Smooth muscle cell (in vitro differentiated cells): ENCODE measurements at regions not wholly inside any gene's neighbourhood (a gene's known extent, or its start where the extent isn't known, plus 50 kb on each side); places are given as distances from the start of the nearest gene placed in this dataset.
"Not testable (repeated sequence)": the region's sequence is repeated elsewhere in the genome, so short reads cannot be mapped to it uniquely, and the experiment has no call there.

ENCODE experiments used
- DNase-seq: peaks from one replicate; lab custom pipeline; 2025; ENCODE audit not compliant: unreplicated experiment; lab: John Stamatoyannopoulos, UW
- H2AFZ ChIP-seq: fragments of 200-600 bp; sonication (generic); 2 replicates; pipeline ENCODE4 v1.6.0; 2016; ENCODE audit warnings: antibody characterized with exemption, low read depth, mild to moderate bottlenecking
- H3F3A ChIP-seq: fragments of 200-600 bp; sonication (generic); 2 replicates; pipeline ENCODE4 v1.6.0; 2017; ENCODE audit warnings: antibody characterized with exemption, low read depth
- H3K27ac ChIP-seq: fragments of 200-600 bp; sonication (generic); 2 replicates; pipeline ENCODE4 v1.5.1; 2016; ENCODE audit warnings: low read depth, mild to moderate bottlenecking
- H3K27me3 ChIP-seq: fragments of 200-600 bp; sonication (generic); 2 replicates; pipeline ENCODE4 v1.6.1; 2016; ENCODE audit warnings: low read depth, mild to moderate bottlenecking
- H3K36me3 ChIP-seq: fragments of 200-600 bp; sonication (generic); 2 replicates; pipeline ENCODE4 v1.5.1; 2016; ENCODE audit warnings: low read depth
- H3K4me1 ChIP-seq: fragments of 200-600 bp; sonication (generic); 2 replicates; pipeline ENCODE4 v1.5.1; 2016; ENCODE audit warnings: low read depth
- H3K4me2 ChIP-seq: fragments of 200-600 bp; sonication (generic); 2 replicates; pipeline ENCODE4 v1.6.0; 2016; ENCODE audit warnings: mild to moderate bottlenecking
- H3K4me3 ChIP-seq: fragments of 200-600 bp; sonication (generic); 2 replicates; pipeline ENCODE4 v1.5.1; 2016; ENCODE audit warnings: mild to moderate bottlenecking
- H3K79me2 ChIP-seq: fragments of 200-600 bp; sonication (generic); 2 replicates; pipeline ENCODE4 v1.6.0; 2016; ENCODE audit warnings: low read depth, mild to moderate bottlenecking
- H3K9ac ChIP-seq: fragments of 200-600 bp; sonication (generic); 2 replicates; pipeline ENCODE4 v1.6.0; 2016; ENCODE audit warnings: low read depth
- H3K9me3 ChIP-seq: fragments of 200-600 bp; sonication (generic); replicated peaks from 2 replicates; pipeline ENCODE4 v1.5.1; 2016; ENCODE audit warnings: low read depth
- H4K20me1 ChIP-seq: fragments of 200-600 bp; sonication (generic); 2 replicates; pipeline ENCODE4 v1.6.0; 2016; ENCODE audit warnings: low read depth
- CTCF ChIP-seq: fragments of 200-600 bp; sonication (generic); IDR thresholded peaks from 2 replicates; pipeline ENCODE4 v1.5.1; 2017; ENCODE audit warnings: borderline replicate concordance, mild to moderate bottlenecking, antibody characterized with exemption; ENCODE audit not compliant: insufficient read depth, poor library complexity, severe bottlenecking
- WGBS: methylation state at CpG from one replicate; pipeline ENCODE4 v1.1.7; 2016; ENCODE audit warnings: low lambda C conversion rate; 5-methylcytosine and 5-hydroxymethylcytosine counted together

GRCh38 chr17:83191388-83192160, 112.2 kb downstream of the METRNL start:
- Histone ChIP-seq H3K4me1 (peaks cover 3% of the 10 kb centered on the region), H3F3A (no peaks in the 10 kb centered on the region), H3K27ac (no peak overlapping the region), H2AFZ (no peak overlapping the region), H3K79me2 (no peaks in the 10 kb centered on the region), H3K9me3 (no peaks in the 10 kb centered on the region), H3K36me3 (no peaks in the 10 kb centered on the region), H4K20me1 (no peaks in the 10 kb centered on the region), H3K9ac (no peak overlapping the region), H3K4me2 (no peak overlapping the region), H3K4me3 (no peak overlapping the region), H3K27me3 (no peaks in the 10 kb centered on the region)
- no peak for DNase-seq
- 97% methylated on average over 11 of the region's 11 CpGs for WGBS
- no peak for TF ChIP-seq CTCF

DNA sequence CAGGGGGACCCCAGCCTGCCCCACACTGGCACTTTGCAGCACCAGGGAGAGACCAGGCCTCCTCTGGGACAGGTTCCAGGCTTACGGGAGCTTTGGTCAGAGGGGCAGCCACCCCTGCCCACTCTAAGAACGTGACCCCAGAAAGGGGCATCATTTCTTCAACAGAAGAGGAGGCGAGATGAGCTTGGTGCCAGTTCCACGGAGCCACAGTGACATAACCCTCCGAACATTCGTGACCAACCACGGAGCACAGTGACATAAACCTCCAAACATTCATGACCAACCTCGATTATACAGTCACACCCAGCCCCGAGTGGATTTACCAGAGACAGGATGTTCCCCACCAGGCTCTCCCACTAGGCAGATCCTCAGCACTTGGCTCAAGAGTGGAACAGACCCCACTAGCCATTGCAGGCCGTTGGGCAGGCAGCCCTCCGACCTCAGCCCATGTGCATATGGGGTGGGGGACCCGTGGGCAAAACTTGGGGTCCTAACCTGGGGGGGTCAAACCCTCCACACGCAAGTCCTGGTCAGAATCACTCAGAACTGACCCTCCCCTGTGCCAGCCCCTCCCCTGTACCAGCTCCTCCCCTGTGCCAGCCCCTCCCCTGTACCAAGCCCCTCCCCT, 112.9 kb downstream of the METRNL start:
- no peak overlapping the region for H3K4me2 ChIP-seq
- no peaks in the 10 kb centered on the region for H3K9me3 ChIP-seq
- TF ChIP-seq CTCF: no peak
- no peaks in the 10 kb centered on the region for H3K27me3 ChIP-seq
- no peaks in the 10 kb centered on the region for H3F3A ChIP-seq
- no peak for DNase-seq
- H3K79me2 ChIP-seq: no peaks in the 10 kb centered on the region
- H3K4me1 ChIP-seq: peaks cover 3% of the 10 kb centered on the region
- no peaks in the 10 kb centered on the region for H3K36me3 ChIP-seq
- no peak overlapping the region for H3K27ac ChIP-seq
- H3K9ac ChIP-seq: no peak overlapping the region
- no peak overlapping the region for H2AFZ ChIP-seq
- H3K4me3 ChIP-seq: no peak overlapping the region
- H4K20me1 ChIP-seq: no peaks in the 10 kb centered on the region
- 69% methylated on average over 11 of the region's 13 CpGs for WGBS

- H4K20me1 ChIP-seq, H3K27me3 ChIP-seq, H3F3A ChIP-seq, H2AFZ ChIP-seq, H3K27ac ChIP-seq, H3K79me2 ChIP-seq, H3K4me1 ChIP-seq, H3K4me3 ChIP-seq, H3K4me2 ChIP-seq, H3K9ac ChIP-seq, H3K9me3 ChIP-seq, DNase-seq, H3K36me3 ChIP-seq: not testable (repeated sequence)
- WGBS: no CpG with 5 or more reads among the region's 2 CpGs
These were observed 113.5 kb downstream of the METRNL start for GRCh38 chr17:83192789-83193335.

GRCh38 chr17:83193336-83194185, 114.2 kb downstream of the METRNL start:
- DNase-seq: no peak
- H3K9ac ChIP-seq: no peak overlapping the region
- no peak for TF ChIP-seq CTCF

More at GRCh38 chr17:83193336-83194185, 114.2 kb downstream of the METRNL start:
- no peaks in the 10 kb centered on the region for H4K20me1 ChIP-seq
- H3K27me3 ChIP-seq: no peaks in the 10 kb centered on the region
- H3K36me3 ChIP-seq: no peaks in the 10 kb centered on the region
- H3K27ac ChIP-seq: no peak overlapping the region
- H3F3A ChIP-seq: no peaks in the 10 kb centered on the region
- peaks cover 3% of the 10 kb centered on the region for H3K4me1 ChIP-seq
- no peaks in the 10 kb centered on the region for H3K9me3 ChIP-seq
- WGBS: 89% methylated on average over 10 of the region's 13 CpGs
- no peak overlapping the region for H3K4me2 ChIP-seq
- no peaks in the 10 kb centered on the region for H3K79me2 ChIP-seq
- H2AFZ ChIP-seq: no peak overlapping the region
- H3K4me3 ChIP-seq: no peak overlapping the region
